Stimulated activated CD4-positive, alpha-beta T cell treated with anti-CD3 and anti-CD28 coated beads, Interleukin-15, amount 100 ng/mL, for 48 hours (primary cell): ENCODE measurements at regions not wholly inside any gene's neighbourhood (a gene's known extent, or its start where the extent isn't known, plus 50 kb on each side); places are given as distances from the start of the nearest gene placed in this dataset.
"Not testable (repeated sequence)": the region's sequence is repeated elsewhere in the genome, so short reads cannot be mapped to it uniquely, and the experiment has no call there.

Experiments used
- DNase-seq, 2 donors: peaks; one replicate each; pipeline ENCODE4 v3.0.0-alpha.2; 2020; ENCODE audit warnings: low read depth in 2 of 2

GRCh38 chr22:48717076-48717810 is 1110.4 kb downstream of the BRD1 start:
- DNase-seq: no peak

GRCh38 chr22:48716154-48716553 is 1111.5 kb downstream of the BRD1 start:
- not testable (repeated sequence) for DNase-seq

GRCh38 chr22:48715511-48715910 is 1112.2 kb downstream of the BRD1 start:
- no peak for DNase-seq

- DNase-seq: no peak
Observed at GRCh38 chr22:48714231-48714630, 1113.4 kb downstream of the BRD1 start.

GRCh38 chr22:48713272-48714205 is 1114.1 kb downstream of the BRD1 start:
- DNase-seq: no peak

GRCh38 chr22:48712558-48713271 is 1115.0 kb downstream of the BRD1 start:
- no peak for DNase-seq

GRCh38 chr22:48711669-48712068 is 1116.0 kb downstream of the BRD1 start:
- no peak for DNase-seq

- DNase-seq: no peak
Observed at GRCh38 chr22:48711031-48711431, 1116.6 kb downstream of the BRD1 start.

GRCh38 chr22:48710410-48710809 is 1117.3 kb downstream of the BRD1 start:
- DNase-seq: no peak

GRCh38 chr22:48709976-48710375 is 1117.7 kb downstream of the BRD1 start:
- no peak for DNase-seq

- DNase-seq: no peak
Observed at GRCh38 chr22:48709453-48709852, 1118.2 kb downstream of the BRD1 start.

GRCh38 chr22:48708558-48709245 is 1119.0 kb downstream of the BRD1 start:
- DNase-seq: no peak

- DNase-seq: no peak
Observed at GRCh38 chr22:48707763-48708557, 1119.7 kb downstream of the BRD1 start.

GRCh38 chr22:48706934-48707762 is 1120.5 kb downstream of the BRD1 start:
- no peak for DNase-seq

- DNase-seq: no peak
Observed at GRCh38 chr22:48705917-48706605, 1121.6 kb downstream of the BRD1 start.

- DNase-seq: no peak
Observed at GRCh38 chr22:48705159-48705916, 1122.3 kb downstream of the BRD1 start.

- no peak for DNase-seq
Observed at GRCh38 chr22:48704335-48704734, 1123.3 kb downstream of the BRD1 start.

- no peak for DNase-seq
Observed at GRCh38 chr22:48703265-48703941, 1124.3 kb downstream of the BRD1 start.
